SH-SY5Y (cell line): ENCODE measurements at regions not wholly inside any gene's neighbourhood (a gene's known extent, or its start where the extent isn't known, plus 50 kb on each side); places are given as distances from the start of the nearest gene placed in this dataset.

Experiments used
- GATA2 ChIP-seq: IDR thresholded peaks from 2 replicates; pipeline ENCODE4 v1.6.1; 2011; ENCODE audit warnings: mild to moderate bottlenecking, low read depth, low read length
- GATA3 ChIP-seq: IDR thresholded peaks from 2 replicates; pipeline ENCODE4 v1.6.1; 2011; ENCODE audit warnings: low read depth, mild to moderate bottlenecking, low read length, moderate library complexity

GRCh38 chr3:169029674-169030285, 633.7 kb downstream of the MECOM start:
- TF ChIP-seq GATA2 (no peak), GATA3 (no peak)

- TF ChIP-seq GATA2 = no peak
- no peak for TF ChIP-seq GATA3
Measured at GRCh38 chr3:169028716-169029115, 634.8 kb downstream of the MECOM start.

- TF ChIP-seq GATA3 (no peak), GATA2 (no peak)
Measured at GRCh38 chr3:169026543-169027182, 636.8 kb downstream of the MECOM start.

GRCh38 chr3:169022457-169022856, 641.1 kb downstream of the MECOM start:
- TF ChIP-seq GATA3 (no peak), GATA2 (no peak)

GRCh38 chr3:169020371-169020770, 643.1 kb downstream of the MECOM start:
- TF ChIP-seq GATA2 (no peak), GATA3 (no peak)

- no peak for TF ChIP-seq GATA2
- no peak for TF ChIP-seq GATA3
Measured at GRCh38 chr3:169009453-169009852, 654.1 kb downstream of the MECOM start.

DNA sequence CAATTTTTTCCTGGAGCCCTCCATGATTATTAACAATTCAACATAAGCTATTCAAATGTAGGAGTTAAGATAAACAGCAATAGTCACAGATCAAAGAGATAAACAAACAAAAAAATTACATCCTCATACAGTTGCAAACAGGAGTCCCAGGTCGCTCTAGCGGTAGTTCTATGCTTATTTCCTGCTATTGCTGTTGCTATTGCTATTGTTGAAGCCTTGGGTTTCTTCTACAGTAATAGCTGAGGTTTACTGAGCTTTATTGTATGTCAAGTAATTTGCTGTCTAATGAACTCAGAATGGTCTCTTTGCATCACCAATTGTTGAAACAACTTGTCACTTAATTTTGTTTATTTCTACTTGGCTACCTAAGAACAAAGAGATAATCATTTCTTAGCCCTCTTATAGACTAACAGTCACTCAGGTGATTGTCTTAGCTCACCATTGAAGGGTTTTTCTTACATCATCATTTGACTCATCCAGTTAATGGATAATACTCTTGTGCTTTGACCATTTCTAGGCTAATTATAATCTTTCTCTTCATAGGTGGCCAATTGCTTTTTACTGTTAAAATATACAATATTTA, 654.6 kb downstream of the MECOM start:
- no peak for TF ChIP-seq GATA2
- no peak for TF ChIP-seq GATA3

- TF ChIP-seq GATA3 = no peak
- TF ChIP-seq GATA2 = no peak
Measured at GRCh38 chr3:169007145-169007544, 656.4 kb downstream of the MECOM start.

- TF ChIP-seq GATA2 = no peak
- TF ChIP-seq GATA3 = no peak
Measured at GRCh38 chr3:169002689-169003088, 660.8 kb downstream of the MECOM start.

- TF ChIP-seq GATA3 = no peak
- TF ChIP-seq GATA2 = no peak
Measured at GRCh38 chr3:168998792-168999191, 664.7 kb downstream of the MECOM start.

DNA sequence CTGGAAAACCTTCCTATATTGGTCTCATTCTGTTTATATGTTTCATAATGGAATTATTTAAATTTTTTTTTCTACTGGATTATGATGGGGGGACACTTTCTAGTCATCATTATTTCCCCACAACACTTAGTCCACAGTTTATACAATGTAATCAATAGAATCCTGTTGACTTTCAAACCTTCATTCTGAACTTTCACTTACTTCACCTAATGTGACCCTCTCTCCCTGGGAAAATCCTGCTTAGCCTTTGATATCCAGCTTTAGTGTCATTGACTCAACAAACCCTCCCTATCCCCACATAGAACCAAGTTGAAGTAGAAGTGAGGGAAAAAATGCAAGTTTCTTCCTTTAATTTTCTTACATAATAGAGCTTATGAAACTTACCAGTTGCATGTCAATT, 666.0 kb downstream of the MECOM start:
- TF ChIP-seq GATA3 (no peak), GATA2 (no peak)

GRCh38 chr3:168996622-168997021, 666.9 kb downstream of the MECOM start:
- TF ChIP-seq GATA2 (no peak), GATA3 (no peak)

DNA sequence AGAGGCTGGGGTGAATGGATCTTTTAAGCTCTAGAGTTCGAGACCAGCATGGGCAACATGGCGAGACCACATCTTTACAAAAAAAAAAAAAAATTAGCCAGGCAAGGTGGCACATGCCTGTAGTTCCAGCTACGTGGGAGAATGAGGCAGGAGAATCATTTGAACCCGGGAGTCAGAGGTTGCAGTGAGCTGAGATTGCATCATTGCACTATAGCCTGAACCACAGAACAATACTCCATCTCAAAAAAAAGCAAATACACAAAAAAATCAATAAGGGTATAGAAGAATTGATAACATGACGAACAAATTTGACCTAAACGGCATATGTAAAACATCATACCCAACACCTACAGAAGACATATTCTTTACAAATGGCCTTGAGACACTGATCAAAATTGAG, 668.4 kb downstream of the MECOM start:
- TF ChIP-seq GATA2 (no peak), GATA3 (no peak)

GRCh38 chr3:168991803-168992202, 671.7 kb downstream of the MECOM start:
- TF ChIP-seq GATA3 (no peak), GATA2 (no peak)

DNA sequence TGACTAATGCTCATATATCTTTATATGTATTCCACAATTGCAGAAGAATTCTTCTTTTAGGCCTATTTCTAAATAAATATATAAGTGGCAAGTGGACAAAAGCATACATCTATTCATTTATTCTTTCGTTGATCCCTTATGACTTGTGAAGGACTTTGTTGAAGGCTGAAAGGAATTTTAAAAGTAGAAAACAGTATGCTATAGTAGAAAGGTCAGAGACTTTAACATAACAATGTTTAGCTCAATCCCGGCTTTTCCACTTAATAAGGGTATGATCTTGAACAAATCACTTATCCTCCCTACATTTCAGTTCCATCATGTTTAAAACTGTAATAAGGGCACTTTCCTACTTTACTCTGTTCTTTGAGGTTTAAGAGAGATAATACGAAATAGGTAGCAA, 672.9 kb downstream of the MECOM start:
- TF ChIP-seq GATA3 = no peak
- TF ChIP-seq GATA2 = no peak
